ENCODE measurements at regions not wholly inside any gene's neighbourhood (a gene's known extent, or its start where the extent isn't known, plus 50 kb on each side); places are given as distances from the start of the nearest gene placed in this dataset.
"Not testable (repeated sequence)": the region's sequence is repeated elsewhere in the genome, so short reads cannot be mapped to it uniquely, and the experiment has no call there.

DNA sequence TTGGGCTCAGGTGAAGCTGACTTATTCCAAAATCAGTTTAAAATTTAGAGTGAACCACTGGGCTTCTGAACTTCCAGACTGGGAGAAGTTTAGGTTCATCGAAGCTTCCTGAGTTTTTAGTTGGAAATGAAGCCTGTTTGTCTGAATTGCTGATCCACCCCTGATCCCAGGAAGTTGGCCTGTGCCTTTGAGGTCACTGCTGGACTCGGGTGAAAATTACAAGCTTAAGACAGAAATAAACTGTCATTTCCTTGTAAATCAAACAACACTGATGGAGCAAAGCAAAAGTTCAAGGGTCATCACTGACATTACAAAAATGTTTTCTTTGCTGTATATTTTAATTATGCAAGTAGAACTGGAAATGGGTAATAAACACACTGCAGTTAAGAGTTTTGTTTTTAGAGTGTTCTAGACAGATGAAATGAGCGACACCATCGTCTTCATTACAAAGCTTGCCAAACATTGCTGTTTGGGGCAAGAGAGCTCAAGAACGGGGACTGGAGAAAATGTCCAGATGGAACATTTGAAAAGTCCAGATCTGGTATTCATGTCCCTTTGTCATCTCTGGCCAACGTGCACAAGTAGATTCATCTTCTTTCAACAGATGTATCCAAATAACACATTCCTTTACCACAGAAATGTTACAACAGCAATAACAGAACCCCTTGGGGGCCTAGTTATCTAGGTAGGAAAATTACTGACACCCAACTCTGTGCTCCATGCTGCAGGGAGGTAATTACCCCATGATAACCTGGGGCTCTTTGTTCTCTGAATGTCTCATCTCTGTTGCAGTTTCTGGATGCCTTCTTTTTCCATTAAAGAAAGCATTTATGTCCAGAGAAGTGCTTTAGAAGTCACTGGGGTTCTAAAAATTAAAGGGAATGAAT lies 142.4 kb upstream of the ERCC6L2 start:
- no peak for DNase-seq (ENCODE audit: low read depth in 2 of 2)

DNA sequence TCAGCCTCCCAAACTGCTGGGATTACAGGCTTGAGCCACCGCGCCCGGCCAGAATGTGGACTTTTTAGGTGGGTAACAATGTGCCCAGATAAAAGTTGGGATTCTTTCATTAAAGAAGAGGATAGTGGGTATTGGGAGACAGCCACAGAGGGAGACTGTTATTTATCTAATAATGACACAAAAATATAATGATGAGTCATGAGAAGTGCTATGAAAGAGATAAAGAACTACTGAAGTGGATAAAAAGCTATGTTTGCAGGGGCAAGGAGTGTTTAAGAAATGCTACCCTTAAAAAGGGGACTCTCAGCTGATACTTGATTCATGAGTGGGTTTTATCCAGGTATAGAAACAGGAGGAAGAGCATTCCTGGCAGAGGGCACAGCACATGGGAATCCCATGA lies 143.6 kb upstream of the ERCC6L2 start:
- DNase-seq (ENCODE audit: low read depth in 2 of 2), result no peak

DNA sequence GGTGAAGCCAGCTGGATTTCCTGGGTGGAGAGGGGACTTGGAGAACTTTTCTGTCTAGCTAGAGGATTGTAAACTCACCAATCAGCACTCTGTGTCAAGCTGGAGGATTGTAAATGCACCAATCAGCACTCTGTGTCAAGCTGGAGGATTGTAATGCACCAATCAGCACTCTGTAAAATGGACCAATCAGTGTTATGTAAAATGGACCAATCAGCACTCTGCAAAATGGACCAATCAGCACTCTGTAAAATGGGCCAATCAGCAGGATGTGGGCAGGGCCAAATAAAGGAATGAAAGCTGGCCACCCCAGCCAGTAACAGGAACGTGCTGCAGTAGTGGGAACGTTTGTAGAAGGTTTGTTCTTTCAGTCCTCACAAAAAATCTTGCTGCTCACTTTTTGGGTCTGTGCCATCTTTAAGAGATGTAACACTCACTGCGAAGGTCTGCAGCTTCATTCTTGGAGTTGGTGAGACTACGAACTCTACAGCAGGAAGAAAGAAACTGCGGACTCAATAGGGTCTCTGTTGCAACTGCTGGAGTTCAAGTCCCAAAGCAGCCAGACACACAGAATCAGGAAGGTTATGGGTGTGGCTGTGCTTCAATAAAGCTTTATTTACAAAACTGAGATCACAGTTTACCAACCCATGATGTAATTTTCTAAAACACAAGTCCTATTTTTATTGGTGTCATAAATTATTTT lies 145.7 kb upstream of the ERCC6L2 start:
- DNase-seq (ENCODE audit: low read depth in 2 of 2), result no peak

DNA sequence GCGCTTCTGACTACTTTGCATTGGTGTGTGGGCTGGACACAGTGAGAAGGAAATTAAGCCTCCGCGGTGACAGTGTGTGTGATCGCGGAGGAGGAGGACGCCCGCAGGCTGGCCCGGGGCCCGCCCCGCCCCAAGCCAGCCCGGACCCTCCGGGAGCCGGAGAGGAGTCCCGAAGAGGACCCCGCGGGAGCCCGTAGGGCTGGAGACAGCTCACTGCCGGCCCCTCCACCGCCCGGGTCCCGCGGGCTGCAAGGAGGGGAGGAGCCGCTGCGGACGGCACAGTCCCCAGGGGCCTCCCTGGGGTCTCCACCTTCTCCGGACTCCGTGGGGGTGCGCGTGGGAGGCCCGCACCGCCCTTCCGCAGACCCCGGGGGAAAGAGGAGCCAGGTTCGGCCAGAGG lies 146.4 kb upstream of the ERCC6L2 start:
- no peak for DNase-seq (ENCODE audit: low read depth in 2 of 2)

DNA sequence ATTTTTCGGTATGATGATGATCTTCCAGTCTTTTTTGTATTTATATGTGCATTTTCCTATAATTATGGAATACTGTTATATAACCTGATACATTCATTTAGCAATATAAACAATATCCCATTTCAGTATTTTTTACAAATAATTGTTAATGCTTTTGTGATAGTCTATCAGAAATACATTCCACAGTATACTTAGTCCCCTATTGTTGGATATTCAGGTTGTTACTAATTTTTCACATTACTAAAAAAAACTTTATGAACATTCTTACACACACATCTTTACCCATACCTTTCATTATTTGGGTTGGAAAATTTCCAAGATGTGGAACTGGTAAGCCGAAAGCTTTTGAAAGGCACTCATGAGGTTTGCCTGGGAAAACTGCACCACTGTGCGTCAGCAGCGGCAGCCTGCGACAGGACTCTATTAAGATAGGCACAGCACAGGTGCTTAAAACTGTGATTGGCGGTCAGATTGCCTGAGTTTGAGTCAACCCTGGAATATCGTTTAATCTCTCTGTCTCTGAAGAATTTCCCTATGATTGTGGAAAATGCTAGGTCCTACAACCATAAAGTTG lies 147.5 kb upstream of the ERCC6L2 start:
- no peak for DNase-seq (ENCODE audit: low read depth in 2 of 2)

DNA sequence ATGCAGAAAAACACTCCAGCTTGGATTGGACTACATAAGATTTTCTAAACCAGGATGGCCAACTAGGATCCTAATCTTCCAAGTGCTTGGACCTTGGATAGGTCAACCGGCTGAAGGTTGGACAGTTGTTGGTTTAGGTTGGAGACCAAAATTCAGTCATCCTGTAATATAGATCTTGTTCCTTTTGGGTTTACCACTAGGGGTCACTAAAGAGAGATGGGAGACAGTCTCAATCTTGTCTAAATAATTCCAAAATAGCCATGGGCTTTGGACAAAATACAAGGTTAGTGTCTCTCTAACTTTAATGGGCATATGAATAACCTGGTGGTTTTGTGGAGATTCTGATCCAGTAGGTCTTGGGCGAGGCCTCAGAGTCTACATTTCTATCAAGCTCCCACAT lies 148.7 kb upstream of the ERCC6L2 start:
- no peak for DNase-seq (ENCODE audit: low read depth in 2 of 2)

DNA sequence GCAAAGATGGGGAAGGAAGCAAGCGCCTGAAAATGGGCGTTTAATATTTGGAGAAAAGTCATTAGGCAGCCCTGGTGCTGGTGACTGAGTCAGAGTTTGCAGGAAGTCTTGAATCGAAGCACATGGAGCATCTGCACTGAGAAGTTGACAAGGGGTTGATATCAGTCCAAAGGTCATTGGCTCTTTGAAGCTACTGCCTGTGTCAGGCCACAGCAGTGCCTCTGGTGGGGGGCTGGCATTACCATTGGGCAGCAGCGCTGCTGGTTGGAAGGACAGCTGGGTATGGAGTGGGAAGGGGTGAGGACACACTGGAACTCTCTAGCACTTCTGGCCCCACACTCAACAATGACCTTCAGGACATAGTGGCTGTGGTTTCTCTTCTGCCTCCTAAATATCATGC lies 150.4 kb upstream of the ERCC6L2 start:
- DNase-seq (ENCODE audit: low read depth in 2 of 2), result peak in 1 of 2 donors; percentile 8

DNA sequence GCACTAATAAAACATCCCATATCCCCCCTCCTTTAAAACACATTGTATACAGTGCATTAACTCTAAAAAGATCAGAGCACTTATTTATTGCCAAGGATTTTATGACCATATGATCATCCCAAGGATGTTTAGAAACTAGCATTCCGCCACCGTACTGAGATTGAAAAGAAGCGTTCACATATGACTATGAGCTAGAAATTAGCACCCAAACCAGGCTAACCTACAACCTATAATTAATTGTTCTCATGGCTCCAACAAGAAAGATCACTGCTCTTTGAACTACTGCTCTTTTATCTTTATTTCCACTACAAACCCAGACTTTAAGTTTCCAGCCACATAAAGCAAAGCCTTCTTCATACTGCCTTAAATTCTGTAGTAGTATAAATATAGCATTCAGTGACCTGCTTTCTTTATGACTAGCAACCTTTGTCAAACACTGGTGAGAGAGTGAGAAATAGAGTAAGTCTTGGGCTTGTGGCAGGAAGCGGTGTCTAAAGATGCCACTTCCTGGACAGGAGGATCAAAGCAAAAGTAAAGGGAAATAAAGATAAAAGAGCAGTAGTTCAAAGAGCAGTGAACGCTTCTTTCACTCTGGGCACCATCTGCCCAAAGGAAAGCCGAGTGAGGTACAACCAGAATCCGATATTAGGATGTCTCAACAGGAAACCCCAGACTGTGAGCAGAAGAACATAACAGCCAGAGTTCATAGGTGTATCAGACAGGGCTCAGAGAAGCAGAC lies 151.1 kb upstream of the ERCC6L2 start:
- peak; percentile 19 to 34 for DNase-seq (ENCODE audit: low read depth in 2 of 2)

DNA sequence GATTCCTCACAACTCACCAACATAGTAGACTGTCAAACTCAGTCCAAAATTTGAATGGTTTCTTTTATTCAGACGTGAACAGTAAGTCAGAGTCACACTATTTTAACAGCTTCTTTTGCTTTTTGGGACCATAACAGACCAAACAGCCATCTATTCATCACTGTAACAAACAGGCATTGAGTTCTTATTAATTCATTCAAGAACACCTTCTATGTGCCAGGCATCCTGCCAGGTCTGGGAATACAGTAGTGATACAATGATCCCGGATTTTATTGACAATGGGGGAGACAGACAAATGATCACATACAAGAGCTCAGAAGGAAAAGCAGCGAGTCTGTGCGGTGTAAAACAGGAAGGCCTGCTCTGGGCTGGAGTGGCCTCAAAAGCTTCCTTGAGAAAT lies 153.3 kb upstream of the ERCC6L2 start:
- no peak for DNase-seq (ENCODE audit: low read depth in 2 of 2)

DNA sequence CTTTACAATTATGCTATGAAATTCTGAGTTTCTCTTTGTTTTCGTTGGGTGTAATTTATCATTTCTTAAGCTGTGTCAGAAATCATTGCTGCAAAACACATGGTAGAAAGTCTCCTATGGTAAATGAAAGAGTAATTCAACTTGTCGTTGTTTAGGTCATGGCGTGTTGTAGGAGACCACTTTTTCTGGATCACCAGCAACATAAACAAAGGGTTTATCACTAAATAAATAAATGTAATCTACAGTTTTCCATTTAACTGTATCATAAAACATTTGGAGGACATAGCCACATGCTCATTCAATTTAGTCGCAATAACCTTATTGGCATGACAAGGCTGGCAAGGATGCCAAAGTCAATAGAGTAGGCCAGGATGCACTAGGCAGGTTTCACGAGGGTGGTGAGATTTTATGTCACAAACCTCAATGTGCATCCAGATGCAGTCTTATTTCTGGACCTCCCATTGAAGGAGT lies 154.4 kb upstream of the ERCC6L2 start:
- no peak for DNase-seq (ENCODE audit: low read depth in 2 of 2)

DNA sequence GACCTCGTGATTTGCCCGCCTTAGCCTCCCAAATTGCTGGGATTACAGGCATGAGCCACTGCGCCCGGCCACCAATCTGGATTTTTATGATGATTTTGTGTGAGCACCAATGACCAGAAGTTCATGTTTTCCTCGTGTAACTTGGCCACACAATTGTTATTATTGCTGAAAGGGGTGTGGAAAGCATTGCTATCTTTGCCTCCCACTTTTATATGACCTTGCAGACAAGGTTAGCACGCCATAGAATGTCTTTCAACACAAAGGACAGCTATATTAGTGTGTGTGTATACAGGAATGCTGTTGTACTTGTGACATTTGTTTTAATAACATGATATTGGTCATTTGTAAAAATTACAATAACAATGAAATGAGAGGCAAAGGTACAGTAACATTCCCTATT lies 155.0 kb upstream of the ERCC6L2 start:
- DNase-seq (ENCODE audit: low read depth in 2 of 2), result no peak

DNA sequence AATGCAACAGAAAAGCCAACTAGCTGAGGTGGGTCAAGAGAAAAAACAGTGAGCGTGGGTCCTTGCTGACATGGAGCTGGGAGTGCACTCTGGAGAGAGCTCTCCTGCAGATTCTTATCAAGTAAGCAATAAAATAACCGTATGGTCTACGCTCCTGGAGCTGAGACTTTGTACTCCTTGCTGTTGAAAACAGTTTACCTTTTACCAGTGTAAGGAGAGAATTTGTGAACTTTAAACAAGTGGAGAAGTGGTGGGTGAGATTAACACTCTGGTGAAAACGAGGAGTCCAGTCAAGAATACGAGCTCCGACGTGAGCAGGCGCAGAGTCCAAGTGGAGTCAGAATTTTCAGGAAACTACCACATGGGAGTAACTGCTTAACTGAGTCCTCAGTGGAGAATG lies 156.1 kb upstream of the ERCC6L2 start:
- DNase-seq (ENCODE audit: low read depth in 2 of 2), result no peak

DNA sequence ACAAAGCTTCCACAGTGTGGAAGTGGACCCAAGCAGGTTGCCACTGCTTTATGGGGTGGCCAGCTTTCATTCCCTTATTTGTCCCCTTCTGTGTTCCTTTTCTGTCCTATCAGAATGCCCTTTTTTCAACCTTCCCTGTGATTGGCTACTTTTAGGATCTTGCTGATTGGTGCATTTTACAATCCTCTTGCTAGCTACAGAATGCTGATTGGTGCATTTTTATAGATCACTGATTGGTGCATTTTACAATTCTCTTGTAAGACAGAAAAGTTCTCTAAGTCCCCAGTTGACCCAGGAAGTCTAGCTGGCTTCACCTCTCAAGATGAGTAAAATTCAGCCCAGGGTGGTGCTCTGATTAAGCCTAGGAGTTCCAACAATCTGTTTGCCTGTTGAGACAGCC lies 157.2 kb upstream of the ERCC6L2 start:
- DNase-seq (ENCODE audit: low read depth in 2 of 2), result no peak

DNA sequence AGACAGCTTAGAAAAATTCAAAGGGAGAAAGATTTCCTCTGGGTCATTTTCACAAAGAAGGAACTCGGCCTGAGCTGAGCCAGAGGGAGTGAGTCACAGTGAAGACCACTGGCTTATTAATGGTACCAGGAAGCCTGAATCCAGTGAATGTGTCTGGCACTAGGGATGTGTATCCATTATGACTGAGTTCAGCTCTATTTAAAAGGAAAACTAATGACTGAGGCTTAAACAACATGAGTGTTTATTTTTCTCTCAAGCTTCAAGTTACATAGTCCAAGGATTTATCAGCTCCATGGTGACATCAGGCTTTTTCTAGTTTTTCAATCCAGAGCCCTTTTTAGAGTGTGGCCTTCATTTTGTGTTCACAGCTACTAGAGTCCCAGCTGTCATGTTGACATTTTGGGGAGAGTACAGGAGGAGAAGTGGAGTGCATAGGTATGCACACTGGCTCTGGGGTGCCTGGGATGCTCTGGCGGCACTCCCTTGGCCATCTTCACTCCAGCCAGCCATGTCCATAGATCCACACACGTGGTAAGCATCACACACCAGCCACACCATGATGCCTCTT lies 159.5 kb upstream of the ERCC6L2 start:
- no peak for DNase-seq (ENCODE audit: low read depth in 2 of 2)

DNA sequence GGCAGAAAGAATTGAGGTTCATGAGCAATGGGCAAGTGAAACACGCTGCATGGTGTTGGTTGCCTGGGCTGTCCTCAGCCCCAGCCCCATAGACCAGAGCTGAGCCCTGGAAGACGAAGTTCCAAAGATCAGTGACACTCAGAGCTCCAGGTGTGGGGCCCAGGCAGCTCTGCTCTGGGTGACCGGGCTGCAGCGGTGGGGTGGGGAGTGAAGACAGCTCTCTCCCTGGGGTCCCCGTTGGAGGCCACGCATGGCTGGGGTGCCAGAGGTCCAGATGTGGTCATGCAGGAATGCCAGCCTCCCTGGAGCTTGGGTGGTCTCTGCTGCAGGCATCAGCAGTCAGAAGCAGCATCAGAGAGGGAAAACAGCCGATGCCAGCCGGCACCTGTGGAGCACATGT lies 165.0 kb upstream of the ERCC6L2 start:
- no peak for DNase-seq (ENCODE audit: low read depth in 2 of 2)

DNA sequence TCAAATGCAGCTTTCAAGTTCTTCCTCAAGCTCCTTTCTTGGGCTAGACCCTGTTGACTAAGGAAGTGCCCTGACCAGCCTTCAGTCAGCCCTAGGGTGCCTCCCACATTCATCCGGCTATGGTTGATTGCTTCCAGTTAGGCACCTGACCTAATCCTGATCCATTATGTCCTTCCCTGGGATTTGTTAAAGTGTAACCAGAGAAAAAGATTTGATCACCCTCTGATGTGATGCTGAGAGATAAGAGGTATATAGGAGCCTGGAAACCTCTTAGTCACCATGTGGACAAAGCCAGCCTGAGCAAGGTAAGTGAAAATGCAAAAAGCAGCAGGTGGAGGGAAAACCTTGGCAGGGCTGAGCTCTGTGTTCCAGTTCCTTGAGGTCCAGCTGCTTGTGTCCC lies 178.8 kb upstream of the ERCC6L2 start:
- no peak for DNase-seq (ENCODE audit: low read depth in 2 of 2)

DNA sequence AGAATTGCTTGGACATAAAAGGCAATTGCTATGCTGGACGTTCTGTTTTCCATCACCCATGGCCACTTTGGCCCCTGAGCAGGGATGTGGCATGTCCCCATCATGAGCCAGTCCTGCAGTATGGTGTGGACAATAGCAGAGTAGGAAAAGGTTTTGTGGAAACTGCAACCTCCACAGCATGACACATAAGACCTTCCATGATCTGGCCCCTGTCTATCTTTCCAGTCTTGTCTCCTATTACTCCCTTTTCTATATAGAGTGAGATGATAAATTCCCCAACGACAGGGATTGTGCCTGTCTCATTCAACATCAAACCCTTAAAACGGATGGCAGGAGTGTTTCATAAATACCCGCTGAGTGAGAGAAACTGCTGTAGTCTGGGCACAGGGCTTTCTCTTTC lies 174.7 kb upstream of the PTCH1 start:
- no peak for DNase-seq (ENCODE audit: low read depth in 2 of 2)

DNA sequence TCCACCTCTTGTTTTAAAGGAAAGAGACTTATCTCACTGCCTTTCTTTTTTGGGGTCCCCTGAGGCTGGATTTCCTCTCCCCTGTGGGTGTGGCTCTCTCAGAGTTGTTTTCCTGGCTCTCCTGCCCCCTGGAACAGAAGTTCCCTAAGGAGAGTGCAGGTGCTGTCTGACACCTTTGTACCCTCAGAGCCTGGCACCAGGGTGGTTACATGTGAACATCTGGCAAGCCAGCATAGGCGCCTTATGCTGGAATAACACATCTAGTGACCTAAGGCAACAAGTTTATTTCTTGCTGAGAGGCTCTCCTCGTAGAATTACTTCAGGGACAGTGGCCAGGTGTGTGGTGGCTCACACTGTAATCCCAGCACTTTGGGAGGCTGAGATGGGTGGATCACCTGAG lies 172.9 kb upstream of the PTCH1 start:
- DNase-seq (ENCODE audit: low read depth in 2 of 2), result no peak

DNA sequence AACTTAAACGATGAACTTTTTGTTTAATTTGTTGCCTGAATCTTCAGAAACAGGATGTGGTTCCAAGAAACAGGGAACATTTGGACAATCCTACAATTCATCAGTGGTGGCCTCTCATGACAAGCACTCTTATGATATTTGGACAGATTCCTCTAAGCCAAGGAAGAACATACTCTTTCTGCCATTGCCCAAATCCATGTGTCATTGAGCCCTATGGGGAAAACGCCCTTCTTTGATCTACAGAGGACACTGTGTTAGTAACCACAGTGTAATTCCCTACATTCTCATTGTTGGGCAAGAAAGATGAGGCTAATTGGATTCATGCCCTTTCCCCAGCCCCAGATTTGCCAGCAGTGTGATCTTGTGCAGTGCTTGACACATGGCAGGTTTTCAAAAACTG lies 167.7 kb upstream of the PTCH1 start:
- DNase-seq (ENCODE audit: low read depth in 2 of 2), result no peak

DNA sequence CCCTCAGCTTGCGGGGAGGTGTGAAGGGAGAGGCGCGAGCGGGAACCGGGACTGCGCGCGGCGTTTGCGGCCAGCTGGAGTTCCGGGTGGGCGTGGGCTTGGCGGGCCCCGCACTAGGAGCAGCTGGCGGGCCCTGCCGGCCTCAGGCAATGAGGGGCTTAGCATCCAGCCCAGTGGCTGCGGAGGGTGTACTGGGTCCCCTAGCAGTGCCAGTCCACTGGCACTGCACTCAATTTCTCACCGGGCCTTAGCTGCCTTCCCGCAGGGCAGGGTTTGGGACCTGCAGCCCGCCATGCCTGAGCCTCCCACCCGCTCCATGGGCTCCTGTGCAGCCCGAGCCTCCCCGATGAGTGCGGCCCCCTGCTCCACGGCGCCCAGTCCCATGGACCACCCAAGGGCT lies 163.5 kb upstream of the PTCH1 start:
- not testable (repeated sequence) for DNase-seq (ENCODE audit: low read depth in 2 of 2)

DNA sequence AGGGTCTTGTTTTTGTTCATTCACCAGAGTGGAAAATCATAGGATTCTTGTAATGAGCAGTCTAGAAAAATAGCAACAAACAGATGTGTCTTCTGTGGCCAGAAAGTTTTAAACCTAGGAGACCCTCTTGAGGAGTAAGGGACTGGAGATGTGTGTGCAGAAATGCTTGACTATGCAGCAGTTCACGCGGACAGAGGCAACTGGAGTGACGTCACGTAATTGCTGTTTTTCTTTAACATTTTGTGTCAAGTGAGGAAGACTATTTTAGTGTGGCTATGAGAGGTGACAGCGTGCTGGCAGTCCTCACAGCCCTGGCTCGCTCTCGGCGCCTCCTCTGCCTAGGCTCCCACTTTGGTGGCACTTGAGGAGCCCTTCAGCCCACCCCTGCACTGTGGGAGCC lies 163.1 kb upstream of the PTCH1 start:
- no peak for DNase-seq (ENCODE audit: low read depth in 2 of 2)

DNA sequence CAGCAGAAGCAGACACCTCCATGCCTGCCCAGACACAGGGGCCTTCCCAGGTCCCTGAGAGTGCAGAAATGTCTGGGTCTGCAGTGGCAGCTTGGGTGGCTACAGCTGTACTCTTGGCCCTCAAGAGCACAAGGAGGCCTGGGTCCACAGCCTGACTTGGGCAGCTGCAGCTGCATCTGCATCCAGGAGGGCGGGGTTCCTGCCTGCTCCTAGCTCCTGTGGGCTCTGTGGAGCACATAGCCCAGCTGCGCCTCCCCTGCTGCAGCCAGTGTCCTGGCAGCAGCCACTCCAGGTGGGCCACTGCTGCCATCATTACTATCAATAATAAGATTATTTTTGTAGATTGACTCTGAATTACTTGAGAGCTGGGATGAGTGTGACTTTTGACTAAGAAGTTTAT lies 162.0 kb upstream of the PTCH1 start:
- no peak for DNase-seq (ENCODE audit: low read depth in 2 of 2)
